ENCODE measurements at regions not wholly inside any gene's neighbourhood (a gene's known extent, or its start where the extent isn't known, plus 50 kb on each side); places are given as distances from the start of the nearest gene placed in this dataset.
"Not testable (repeated sequence)": the region's sequence is repeated elsewhere in the genome, so short reads cannot be mapped to it uniquely, and the experiment has no call there.

- FAIRE-seq, result no peak
- 16 to 62% (median 44%) methylated on average over 2 of the region's 2 CpGs for WGBS, 3 donors
- H3K27ac ChIP-seq (ENCODE audit: low read depth in 1 of 3, low read length in 2 of 3), result peak overlapping the region; percentile 63 to 81 (median 79)
- H3K36me3 ChIP-seq (ENCODE audit: control insufficient read depth in 3 of 3, insufficient read depth in 2 of 3, low read depth in 1 of 3, low read length in 3 of 3), result no peaks in the 10 kb centered on the region
- H3K9me3 ChIP-seq (ENCODE audit: control insufficient read depth in 2 of 2, insufficient read depth in 1 of 2, low read depth in 1 of 2, low read length in 1 of 2), result no peaks in the 10 kb centered on the region
- H3K27me3 ChIP-seq (ENCODE audit: control insufficient read depth in 3 of 3, insufficient read depth in 3 of 3, low read length in 3 of 3), result no peaks in the 10 kb centered on the region
- H3K4me1 ChIP-seq (ENCODE audit: control insufficient read depth in 3 of 3, insufficient read depth in 2 of 3, low read depth in 1 of 3, low read length in 2 of 3), result peaks cover 0 to 12% (median 0%) of the 10 kb centered on the region in 3 donors
- peak; percentile 83 to 93 for DNase-seq
- H3K4me3 ChIP-seq (ENCODE audit: low read depth in 1 of 3, low read length in 3 of 3), result no peak overlapping the region
Measured at GRCh38 chr1:88612292-88612691, 71.8 kb upstream of the PKN2 start.

GRCh38 chr1:88612773-88613172 is 71.3 kb upstream of the PKN2 start:
- Histone ChIP-seq H3K27ac (ENCODE audit: low read depth in 1 of 3, low read length in 2 of 3) (peak overlapping the region; percentile 63 to 94 (median 90)), H3K9me3 (ENCODE audit: control insufficient read depth in 2 of 2, insufficient read depth in 1 of 2, low read depth in 1 of 2, low read length in 1 of 2) (no peaks in the 10 kb centered on the region), H3K27me3 (ENCODE audit: control insufficient read depth in 3 of 3, insufficient read depth in 3 of 3, low read length in 3 of 3) (no peaks in the 10 kb centered on the region), H3K4me3 (ENCODE audit: low read depth in 1 of 3, low read length in 3 of 3) (no peak overlapping the region), H3K36me3 (ENCODE audit: control insufficient read depth in 3 of 3, insufficient read depth in 2 of 3, low read depth in 1 of 3, low read length in 3 of 3) (no peaks in the 10 kb centered on the region), H3K4me1 (ENCODE audit: control insufficient read depth in 3 of 3, insufficient read depth in 2 of 3, low read depth in 1 of 3, low read length in 2 of 3) (peaks cover 0 to 12% (median 0%) of the 10 kb centered on the region in 3 donors)
- FAIRE-seq (no peak), DNase-seq (peak; percentile 89 to 99)
- WGBS, 3 donors, result 12 to 72% (median 44%) methylated on average over 6 of the region's 6 CpGs

GRCh38 chr1:88618331-88618730 is 65.7 kb upstream of the PKN2 start:
- DNase-seq (no peak), FAIRE-seq (no peak)
- Histone ChIP-seq H3K4me1 (ENCODE audit: control insufficient read depth in 3 of 3, insufficient read depth in 2 of 3, low read depth in 1 of 3, low read length in 2 of 3) (peaks cover 0 to 5% (median 0%) of the 10 kb centered on the region in 3 donors), H3K36me3 (ENCODE audit: control insufficient read depth in 3 of 3, insufficient read depth in 2 of 3, low read depth in 1 of 3, low read length in 3 of 3) (no peaks in the 10 kb centered on the region), H3K27me3 (ENCODE audit: control insufficient read depth in 3 of 3, insufficient read depth in 3 of 3, low read length in 3 of 3) (no peaks in the 10 kb centered on the region), H3K27ac (ENCODE audit: low read depth in 1 of 3, low read length in 2 of 3) (no peak overlapping the region), H3K4me3 (ENCODE audit: low read depth in 1 of 3, low read length in 3 of 3) (no peak overlapping the region), H3K9me3 (ENCODE audit: control insufficient read depth in 2 of 2, insufficient read depth in 1 of 2, low read depth in 1 of 2, low read length in 1 of 2) (peaks cover 0 to 14% of the 10 kb centered on the region in 2 donors)
- 84 to 91% (median 91%) methylated on average over 2 of the region's 2 CpGs for WGBS, 3 donors

- 70 to 80% (median 76%) methylated on average over 1 of the region's 1 CpG for WGBS, 3 donors
- not testable (repeated sequence) for FAIRE-seq
Measured at GRCh38 chr1:88623101-88623500, 61.0 kb upstream of the PKN2 start.

More at GRCh38 chr1:88623101-88623500, 61.0 kb upstream of the PKN2 start:
- H3K36me3 ChIP-seq (ENCODE audit: control insufficient read depth in 3 of 3, insufficient read depth in 2 of 3, low read depth in 1 of 3, low read length in 3 of 3); H3K27ac ChIP-seq (ENCODE audit: low read depth in 1 of 3, low read length in 2 of 3); H3K4me3 ChIP-seq (ENCODE audit: low read depth in 1 of 3, low read length in 3 of 3); H3K27me3 ChIP-seq (ENCODE audit: control insufficient read depth in 3 of 3, insufficient read depth in 3 of 3, low read length in 3 of 3); DNase-seq; H3K4me1 ChIP-seq (ENCODE audit: control insufficient read depth in 3 of 3, insufficient read depth in 2 of 3, low read depth in 1 of 3, low read length in 2 of 3): not testable (repeated sequence)
- peaks cover 0 to 12% of the 10 kb centered on the region in 2 donors for H3K9me3 ChIP-seq (ENCODE audit: control insufficient read depth in 2 of 2, insufficient read depth in 1 of 2, low read depth in 1 of 2, low read length in 1 of 2)

Measured in small intestine (tissue), 7 donors.